HEK293 (cell line): ENCODE measurements at regions not wholly inside any gene's neighbourhood (a gene's known extent, or its start where the extent isn't known, plus 50 kb on each side); places are given as distances from the start of the nearest gene placed in this dataset.
A peak's percentile ranks its signal among the peaks of the same experiment; 100 is the strongest.

Source experiments
- CTCF ChIA-PET: fragments of 350-600 bp; formaldehyde crosslinking; extraction: SDS; loops from one replicate; lab custom pipeline; 2021; ENCODE audit warnings: antibody characterized with exemption; lab: Yijun Ruan, JAX
- POLR2A ChIA-PET: fragments of 300-600 bp; formaldehyde crosslinking; extraction: SDS; loops from one replicate; lab custom pipeline; 2020; ENCODE audit warnings: antibody characterized with exemption, inconsistent platforms; lab: Yijun Ruan, JAX
- H3K27ac ChIP-seq: fragments of 200-500 bp; sonication (Bioruptor generic); 2 replicates; pipeline ENCODE4 v1.5.1; 2014; ENCODE audit warnings: low read depth, low read length, control low read depth, inconsistent platforms; ENCODE audit errors: extremely low read depth
- H3K36me3 ChIP-seq, 2 experiments: fragments of 200-500 bp in 1 of 2; sonication (Bioruptor generic) in 1 of 2; 1 replicate in 1 of 2; 2 replicates in 1 of 2; pipeline ENCODE4 v1.5.1; 2014 to 2017; ENCODE audit warnings: inconsistent platforms in 2 of 2, low read length in 2 of 2; ENCODE audit not compliant: control insufficient read depth in 2 of 2, insufficient read depth in 1 of 2
- H3K4me1 ChIP-seq: fragments of 200-500 bp; sonication (Bioruptor generic); 2 replicates; pipeline ENCODE4 v1.5.1; 2014; ENCODE audit warnings: mild to moderate bottlenecking, low read length, inconsistent platforms; ENCODE audit not compliant: control insufficient read depth, insufficient read depth
- H3K4me3 ChIP-seq: 2 replicates; pipeline ENCODE4 v1.5.1; 2011; ENCODE audit warnings: low read depth, mild to moderate bottlenecking, control low read depth, low read length, moderate library complexity
- H3K9me3 ChIP-seq: fragments of 200-500 bp; sonication (Bioruptor generic); 2 replicates; pipeline ENCODE4 v1.5.1; 2014; ENCODE audit warnings: low read depth, low read length, inconsistent platforms; ENCODE audit not compliant: control insufficient read depth, insufficient read depth
- KLF7 ChIP-seq: fragments of 450-650 bp; formaldehyde crosslinking; IDR thresholded peaks from 2 replicates; pipeline ENCODE4 v1.5.1; 2016; ENCODE audit warnings: missing biosample characterization, missing genetic modification characterization, borderline replicate concordance
- TCF7L2 ChIP-seq: IDR thresholded peaks from 2 replicates; pipeline ENCODE4 v1.6.1; 2011; ENCODE audit warnings: low read depth, mild to moderate bottlenecking, inconsistent platforms, low read length, moderate library complexity, borderline replicate concordance
- ZIC2 ChIP-seq: fragments of 450-650 bp; formaldehyde crosslinking; IDR thresholded peaks from 2 replicates; pipeline ENCODE4 v1.5.1; 2016; ENCODE audit warnings: missing biosample characterization, missing genetic modification characterization
- ZNF19 ChIP-seq: fragments of 450-650 bp; formaldehyde crosslinking; IDR thresholded peaks from 2 replicates; pipeline ENCODE4; 2016; ENCODE audit warnings: missing biosample characterization, missing genetic modification characterization, low read depth
- ZNF341 ChIP-seq: fragments of 450-650 bp; formaldehyde crosslinking; IDR thresholded peaks from 2 replicates; pipeline ENCODE4; 2016; ENCODE audit warnings: low read depth, missing biosample characterization, missing genetic modification characterization
- ZNF354C ChIP-seq: fragments of 450-650 bp; formaldehyde crosslinking; IDR thresholded peaks from 2 replicates; pipeline ENCODE4 v1.5.1; 2016; ENCODE audit warnings: missing biosample characterization, missing genetic modification characterization, low read depth, borderline replicate concordance
- ZNF37A ChIP-seq: fragments of 450-650 bp; IDR thresholded peaks from 2 replicates; pipeline ENCODE4 v1.5.1; 2018; ENCODE audit warnings: missing biosample characterization, missing genetic modification characterization
- ZNF514 ChIP-seq: fragments of 450-650 bp; formaldehyde crosslinking; IDR thresholded peaks from 2 replicates; pipeline ENCODE4 v1.5.1; 2016; ENCODE audit warnings: missing biosample characterization, missing genetic modification characterization
- ZNF621 ChIP-seq: fragments of 450-650 bp; formaldehyde crosslinking; IDR thresholded peaks from 2 replicates; pipeline ENCODE4 v1.5.1; 2017; ENCODE audit warnings: missing biosample characterization, missing genetic modification characterization
- ZNF768 ChIP-seq: fragments of 450-650 bp; formaldehyde crosslinking; IDR thresholded peaks from 2 replicates; pipeline ENCODE4 v1.5.1; 2018; ENCODE audit warnings: missing biosample characterization, mild to moderate bottlenecking, missing genetic modification characterization
- ZNF776 ChIP-seq: fragments of 450-650 bp; formaldehyde crosslinking; IDR thresholded peaks from 2 replicates; pipeline ENCODE4 v1.5.0; 2017; ENCODE audit warnings: missing biosample characterization, missing genetic modification characterization, borderline replicate concordance
- TF ChIP-seq, protein P1 (sequence below): fragments of 450-650 bp; formaldehyde crosslinking; IDR thresholded peaks from 2 replicates; pipeline ENCODE4 v1.5.1; 2016; ENCODE audit warnings: missing biosample characterization, missing genetic modification characterization

DNA sequence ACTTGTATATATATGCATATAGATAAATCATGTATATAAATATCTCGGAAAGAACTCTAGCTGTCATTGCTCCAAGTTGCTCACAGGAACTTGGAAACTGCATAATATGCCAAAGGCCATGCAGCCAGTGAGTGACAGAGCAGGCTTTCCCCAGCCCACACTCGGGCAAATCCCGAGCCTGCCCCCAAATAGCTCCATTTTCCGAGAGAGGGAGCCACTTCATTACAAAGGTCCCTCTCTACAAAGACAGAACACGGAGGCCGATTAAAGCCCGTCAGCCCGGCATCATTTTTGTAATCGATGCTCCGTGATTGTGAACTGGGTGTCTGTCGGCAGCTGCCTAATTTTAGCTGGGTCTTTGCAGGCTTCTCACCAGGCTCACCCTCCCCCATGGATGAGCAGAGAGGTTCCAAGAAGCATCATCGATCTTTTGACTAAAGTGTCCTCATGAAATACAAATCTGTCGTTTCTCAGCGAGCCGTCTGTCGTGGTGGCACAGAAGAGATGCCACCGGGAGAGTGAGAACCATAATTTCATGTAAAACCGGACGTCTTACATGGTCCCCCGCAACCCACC lies 663.9 kb downstream of the PTPRU start:
- no peak overlapping the region for H3K4me3 ChIP-seq
- CTCF ChIA-PET, result interaction anchor here (0.7 to 1.0 kb wide), 2 partner anchors 107 to 1854 kb away, joined by 3 to 4 read pairs; no protein-coding TSS in a partner anchor
- H3K9me3 ChIP-seq, result no peaks in the 10 kb centered on the region
- H3K27ac ChIP-seq, result no peak overlapping the region
- no peak for TF ChIP-seq ZNF37A (tag by site-specific recombination)
- no peak for TF ChIP-seq ZNF776 (tag by site-specific recombination)
- POLR2A ChIA-PET, result no interaction called here
- no peaks in the 10 kb centered on the region for H3K36me3 ChIP-seq
- H3K4me1 ChIP-seq, result no peaks in the 10 kb centered on the region

DNA sequence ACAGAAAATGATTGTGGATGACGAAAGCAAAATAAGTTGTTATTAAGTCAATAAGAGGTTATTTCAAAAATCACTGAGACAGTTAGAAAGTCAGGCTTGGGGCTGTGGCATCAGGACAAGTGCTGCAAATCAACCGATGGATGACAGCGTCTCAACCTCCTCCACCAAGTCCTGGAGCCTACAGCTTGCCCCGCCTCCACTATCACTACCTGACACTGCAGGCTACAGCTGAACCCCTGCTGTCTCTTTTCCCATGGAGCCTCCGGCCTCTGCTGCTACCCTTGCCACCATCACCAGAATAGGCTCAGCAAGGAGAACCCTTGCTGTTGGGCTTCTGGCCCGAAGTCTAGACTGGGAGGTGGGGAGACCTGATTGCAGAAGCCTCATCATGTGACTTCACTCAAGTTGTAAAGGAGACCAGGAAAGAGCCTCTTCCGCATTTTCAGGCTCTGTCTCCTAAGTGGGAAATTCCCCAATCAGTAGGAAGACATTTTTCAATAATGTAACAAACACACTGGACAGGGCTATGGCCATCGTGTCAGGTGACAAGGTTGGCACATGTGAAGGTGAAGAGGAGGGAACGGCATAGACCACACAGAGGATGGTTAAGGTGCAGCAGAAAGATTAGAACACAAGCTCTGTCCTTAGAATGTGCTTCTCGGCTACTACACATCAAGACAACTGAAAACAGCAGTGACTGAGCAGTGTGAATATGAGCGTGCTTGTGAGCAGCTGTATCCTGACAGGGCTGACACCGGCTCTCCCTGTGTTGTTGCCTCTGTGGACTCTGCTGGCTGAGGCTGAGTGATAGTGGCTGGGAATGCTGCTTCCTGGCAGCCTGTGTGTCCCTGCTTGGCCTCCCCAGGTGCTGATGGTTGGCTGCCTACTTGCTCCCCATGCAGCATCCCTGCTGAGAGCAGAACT lies 660.7 kb downstream of the PTPRU start:
- ChIA-PET POLR2A (no interaction called here), CTCF (interaction anchor here (0.7 kb wide), 1 partner anchor 207 kb away, joined by 3 read pairs; no protein-coding TSS in a partner anchor)
- H3K4me1 ChIP-seq, result no peaks in the 10 kb centered on the region
- no peaks in the 10 kb centered on the region for H3K36me3 ChIP-seq
- TF ChIP-seq ZIC2 (tag by site-specific recombination) (0 out of 2 replicates have a peak, but pooled peaks have one; percentile 9), ZNF514 (tag by site-specific recombination) (no peak)
- H3K9me3 ChIP-seq, result no peaks in the 10 kb centered on the region
- no peak overlapping the region for H3K4me3 ChIP-seq
- H3K27ac ChIP-seq, result no peak overlapping the region

DNA sequence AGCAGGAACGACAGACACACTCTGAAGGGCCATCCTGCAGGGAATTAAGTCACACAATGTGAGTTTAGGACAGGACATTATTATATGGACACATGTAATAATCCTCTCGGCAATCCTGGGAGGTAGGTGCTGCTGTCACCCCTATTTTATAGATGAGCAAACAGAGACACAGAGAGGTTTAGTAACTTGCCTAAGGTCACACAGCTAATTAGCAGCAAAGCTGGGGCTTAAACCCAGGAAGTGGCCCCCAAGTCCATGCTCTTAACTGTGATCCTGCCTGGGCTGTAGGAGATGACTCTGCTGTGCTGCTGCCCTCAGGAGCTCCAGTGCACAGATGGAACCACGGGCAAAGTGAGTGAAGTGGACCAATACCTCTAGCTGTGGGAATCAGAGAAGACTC lies 660.0 kb downstream of the PTPRU start:
- Histone ChIP-seq H3K4me3 (no peak overlapping the region), H3K9me3 (no peaks in the 10 kb centered on the region), H3K4me1 (no peaks in the 10 kb centered on the region), H3K27ac (no peak overlapping the region), H3K36me3 (no peaks in the 10 kb centered on the region)
- TF ChIP-seq ZNF621 (tag by site-specific recombination) (no peak), ZNF768 (peak; percentile 49; the same call in 1 of the 2 replicates), TCF7L2 (no peak)
- POLR2A ChIA-PET, result no interaction called here
- CTCF ChIA-PET, result no interaction called here

DNA sequence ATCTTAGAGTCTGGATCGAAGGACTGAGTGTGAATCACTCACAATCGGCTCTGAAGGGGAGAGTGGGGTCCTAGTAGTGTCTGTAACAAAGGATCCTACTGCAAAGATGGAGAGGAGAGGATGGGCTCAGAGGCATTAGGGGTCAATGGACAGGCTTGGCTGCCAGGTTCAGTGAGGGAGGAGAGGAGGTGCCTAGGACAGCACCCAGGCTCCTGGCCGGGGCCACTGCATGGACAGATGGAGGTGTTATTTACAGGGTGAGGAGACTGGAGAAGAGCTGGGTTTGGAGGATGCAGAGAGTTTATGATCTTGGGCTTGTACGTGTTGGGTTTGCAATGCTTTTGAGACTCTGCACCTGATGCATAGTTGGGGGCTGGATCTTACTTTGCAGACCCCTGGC lies 658.9 kb downstream of the PTPRU start:
- Histone ChIP-seq H3K36me3 (no peaks in the 10 kb centered on the region), H3K4me1 (no peaks in the 10 kb centered on the region), H3K27ac (no peak overlapping the region), H3K9me3 (no peaks in the 10 kb centered on the region), H3K4me3 (no peak overlapping the region)
- ChIA-PET POLR2A (no interaction called here), CTCF (no interaction called here)
- no peak for TF ChIP-seq ZNF354C (tag by site-specific recombination)
- TF ChIP-seq, protein P1, sequence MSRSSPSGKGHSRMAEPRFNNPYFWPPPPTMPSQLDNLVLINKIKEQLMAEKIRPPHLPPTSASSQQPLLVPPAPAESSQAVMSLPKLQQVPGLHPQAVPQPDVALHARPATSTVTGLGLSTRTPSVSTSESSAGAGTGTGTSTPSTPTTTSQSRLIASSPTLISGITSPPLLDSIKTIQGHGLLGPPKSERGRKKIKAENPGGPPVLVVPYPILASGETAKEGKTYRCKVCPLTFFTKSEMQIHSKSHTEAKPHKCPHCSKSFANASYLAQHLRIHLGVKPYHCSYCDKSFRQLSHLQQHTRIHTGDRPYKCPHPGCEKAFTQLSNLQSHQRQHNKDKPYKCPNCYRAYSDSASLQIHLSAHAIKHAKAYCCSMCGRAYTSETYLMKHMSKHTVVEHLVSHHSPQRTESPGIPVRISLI (tag by site-specific recombination), result no peak
- 0 out of 2 replicates have a peak, but pooled peaks have one; percentile 10 for TF ChIP-seq ZNF341 (tag by site-specific recombination)
- no peak for TF ChIP-seq ZNF19 (tag by site-specific recombination)
- TF ChIP-seq ZNF621 (tag by site-specific recombination), result no peak
- no peak for TF ChIP-seq KLF7 (tag by site-specific recombination)
